ENCODE measurements at regions not wholly inside any gene's neighbourhood (a gene's known extent, or its start where the extent isn't known, plus 50 kb on each side); places are given as distances from the start of the nearest gene placed in this dataset.

DNA sequence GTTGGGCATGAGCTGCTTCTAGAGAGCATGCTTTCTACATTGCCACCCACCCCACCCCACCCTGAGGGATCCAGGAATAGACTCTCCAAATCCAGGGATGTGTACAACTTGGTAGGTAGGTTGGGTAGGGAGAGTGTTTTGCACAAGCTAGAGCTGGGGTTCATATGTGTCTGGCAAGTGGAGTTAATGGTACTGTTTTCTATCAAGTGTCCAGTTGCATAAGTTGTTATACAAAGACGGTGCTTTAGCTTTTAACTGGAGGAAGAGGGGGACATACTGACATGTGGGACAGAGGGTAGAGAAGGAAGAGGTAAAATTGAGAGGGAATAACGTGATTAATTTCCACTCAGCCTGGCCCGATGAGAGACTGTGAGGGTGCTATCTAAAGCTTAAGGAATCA, 51.0 kb upstream of the TNC start:
- DNase-seq = no peak

- no peak for DNase-seq
Measured at GRCh38 chr9:115170358-115171073, 52.6 kb upstream of the TNC start.

DNA sequence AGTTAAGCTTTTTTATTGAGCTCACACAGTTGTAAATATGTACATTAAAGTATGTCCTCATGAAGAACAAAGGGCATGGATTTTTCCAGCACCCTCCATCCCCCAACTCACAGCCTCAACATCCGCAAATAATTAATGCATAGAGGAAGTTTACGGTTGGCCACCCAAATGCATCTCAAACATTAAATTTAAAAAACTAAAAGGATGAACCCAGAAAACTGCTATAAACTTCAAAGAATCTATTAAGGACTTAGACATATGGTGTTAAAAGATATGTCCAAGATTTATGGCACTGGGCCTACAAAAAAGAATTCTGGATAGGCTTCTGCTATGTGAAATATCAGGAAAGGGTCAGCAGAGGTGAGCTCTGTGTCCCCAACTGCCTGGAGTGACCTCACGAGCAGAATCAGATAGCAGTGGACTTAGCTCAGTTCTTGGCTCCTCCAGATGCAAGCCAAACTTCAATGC, 54.0 kb upstream of the TNC start:
- DNase-seq = no peak

GRCh38 chr9:115182264-115182663, 64.3 kb upstream of the TNC start:
- no peak for DNase-seq

DNA sequence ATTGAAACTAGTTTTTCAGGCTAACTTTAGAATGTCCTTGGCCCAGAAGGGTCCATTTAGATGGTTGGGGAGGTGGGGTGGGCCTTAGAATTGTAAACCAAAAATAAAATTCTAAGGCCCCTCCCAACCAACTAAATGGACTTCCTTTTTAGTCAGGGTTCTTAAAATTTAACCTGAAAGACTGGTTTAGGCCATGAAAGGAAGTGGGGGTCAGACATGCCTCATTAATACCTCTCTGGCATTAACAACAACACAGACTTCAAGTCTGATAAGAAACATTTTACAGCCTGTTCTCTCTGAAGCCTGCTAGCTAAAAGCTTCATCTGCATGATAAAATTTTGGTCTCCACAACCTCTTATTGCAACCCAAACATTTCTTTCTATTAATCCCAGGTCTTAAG, 65.5 kb upstream of the TNC start:
- DNase-seq = no peak

DNA sequence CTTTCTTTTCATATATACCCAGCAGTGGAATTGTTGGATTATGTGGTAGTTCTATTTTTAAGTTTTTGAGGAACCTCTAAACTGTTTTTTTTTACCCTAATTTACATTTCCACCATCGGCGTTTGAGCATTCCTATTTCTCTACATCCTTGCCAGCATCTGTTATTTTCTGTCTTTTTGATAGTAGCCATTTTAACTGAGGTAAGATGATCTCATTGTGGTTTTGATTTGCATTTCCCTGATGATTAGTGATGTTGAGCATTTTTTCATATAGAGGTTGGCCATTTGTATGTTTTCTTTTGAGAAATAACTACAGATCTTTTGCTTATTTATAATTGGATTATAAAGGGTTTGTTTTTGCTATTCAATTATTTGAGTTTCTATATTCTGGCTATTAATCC, 71.7 kb upstream of the TNC start:
- DNase-seq = no peak

DNA sequence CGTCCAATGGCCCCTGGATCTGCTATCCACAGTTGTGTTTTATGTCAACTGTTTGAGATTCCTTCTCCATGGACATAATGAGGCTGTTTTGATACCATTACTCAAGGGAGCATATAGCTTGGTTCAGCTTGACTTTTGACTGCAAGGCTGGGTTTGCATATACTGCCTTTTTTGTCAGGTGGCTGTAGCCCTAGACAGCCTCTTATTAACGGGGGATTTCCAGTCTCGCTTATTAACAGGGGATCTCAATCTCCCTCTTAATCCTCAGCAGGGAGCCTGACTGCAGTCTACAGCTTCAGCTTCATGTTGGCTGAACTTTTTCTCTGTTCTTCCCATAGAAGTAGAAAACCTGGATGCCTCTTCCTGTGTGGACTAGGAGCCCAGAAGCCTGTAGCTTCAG, 73.7 kb upstream of the TNC start:
- DNase-seq = no peak

DNA sequence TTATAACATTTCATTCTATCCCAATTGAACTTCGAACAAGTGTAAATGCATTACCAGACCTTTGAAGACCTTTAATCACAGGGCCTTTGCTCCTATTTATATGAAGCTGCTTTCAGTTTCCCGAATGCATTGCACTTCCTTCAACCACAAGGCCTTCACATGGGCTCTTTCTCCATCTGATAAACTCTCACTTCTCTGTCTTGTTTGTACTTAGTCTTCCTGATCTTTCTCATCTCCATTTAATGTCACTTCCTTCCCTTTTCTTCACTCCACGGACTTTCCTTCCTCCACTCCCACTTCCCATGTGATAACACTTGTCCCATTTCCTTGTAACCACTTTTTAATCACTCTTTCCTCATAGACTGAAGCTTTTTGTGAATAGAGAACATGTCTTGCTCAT, 74.3 kb upstream of the TNC start:
- DNase-seq = no peak

GRCh38 chr9:115192835-115193525, 75.0 kb upstream of the TNC start:
- DNase-seq = no peak

DNA sequence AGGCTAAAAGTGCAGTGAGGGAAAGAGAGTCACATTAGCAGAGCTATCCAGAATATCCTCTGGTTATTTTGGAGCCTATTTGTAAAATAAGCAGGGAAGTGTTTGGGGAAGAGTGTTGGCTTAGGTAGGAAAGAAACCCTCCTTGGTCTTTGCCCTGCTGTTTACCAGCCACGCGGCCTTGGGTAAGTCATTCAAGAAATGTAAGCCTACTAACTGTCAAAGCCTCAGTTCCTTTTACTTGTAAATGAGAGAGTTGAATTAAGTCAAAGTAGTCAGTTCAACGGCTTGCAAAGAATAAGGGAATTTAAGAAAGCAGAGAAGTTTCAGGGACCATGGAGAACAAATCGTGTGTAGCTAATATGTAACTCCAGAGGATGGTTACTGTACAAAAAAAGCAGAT, 75.8 kb upstream of the TNC start:
- DNase-seq = no peak

GRCh38 chr9:115194216-115194615, 76.3 kb upstream of the TNC start:
- DNase-seq = no peak

DNA sequence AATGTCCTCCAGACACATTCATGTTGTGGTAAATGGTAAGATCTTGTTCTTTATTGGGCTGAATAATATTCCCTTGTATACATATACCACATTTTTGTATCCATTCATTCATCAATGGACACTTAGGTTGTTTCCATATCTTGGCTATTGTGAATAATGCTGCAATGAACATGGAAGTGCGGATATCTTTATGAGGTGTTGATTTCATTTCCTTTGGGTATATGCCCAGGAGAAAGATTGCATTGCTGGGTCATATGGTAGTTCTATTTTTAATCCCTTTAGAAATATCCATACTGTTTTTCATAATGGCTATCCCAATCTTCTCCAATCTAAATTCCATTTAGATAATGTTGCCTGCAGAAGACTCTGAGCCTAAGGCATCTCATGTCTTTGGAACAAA, 78.0 kb upstream of the TNC start:
- no peak for DNase-seq

DNA sequence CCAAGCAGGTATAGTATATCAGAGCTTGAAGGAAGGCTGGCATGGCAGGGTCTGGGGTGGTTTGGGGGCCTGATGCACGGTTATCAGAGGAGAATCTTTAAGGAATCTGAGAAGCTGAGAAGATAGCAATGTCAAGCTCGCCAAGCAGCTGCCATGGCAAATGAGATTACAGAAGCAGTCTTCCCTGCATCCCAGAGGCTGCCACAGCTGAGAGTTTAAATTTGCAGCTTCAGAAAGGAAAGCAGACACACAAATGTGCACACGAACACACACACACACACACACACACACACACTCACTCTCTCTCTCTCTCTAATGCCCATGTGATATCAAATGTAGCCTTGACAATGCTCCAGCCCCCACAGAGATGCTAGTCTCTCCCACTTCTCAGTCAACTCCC, 79.0 kb upstream of the TNC start:
- DNase-seq = no peak

DNA sequence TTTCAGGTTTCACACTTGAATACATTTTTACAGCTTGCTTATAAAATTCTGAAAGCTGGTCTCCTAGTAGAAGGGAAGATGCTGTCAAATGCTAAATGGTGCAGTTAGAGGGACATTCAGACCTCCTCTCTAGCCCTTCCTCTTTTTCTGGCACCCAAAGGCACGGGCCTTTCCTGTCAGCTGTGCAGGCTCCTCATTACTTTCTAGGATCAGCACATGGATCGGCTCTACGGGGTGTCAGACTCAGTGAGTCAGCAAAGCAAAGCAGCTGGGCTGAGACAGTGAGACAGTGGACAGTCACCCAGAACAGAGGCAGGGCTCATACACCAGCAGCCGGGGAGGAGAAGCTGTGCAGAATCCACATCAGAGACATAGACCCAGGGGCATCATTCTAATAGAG, 80.0 kb upstream of the TNC start:
- no peak for DNase-seq

- no peak for DNase-seq
Measured at GRCh38 chr9:115200711-115201505, 83.0 kb upstream of the TNC start.

- DNase-seq = no peak
Measured at GRCh38 chr9:115202181-115202580, 84.2 kb upstream of the TNC start.

DNA sequence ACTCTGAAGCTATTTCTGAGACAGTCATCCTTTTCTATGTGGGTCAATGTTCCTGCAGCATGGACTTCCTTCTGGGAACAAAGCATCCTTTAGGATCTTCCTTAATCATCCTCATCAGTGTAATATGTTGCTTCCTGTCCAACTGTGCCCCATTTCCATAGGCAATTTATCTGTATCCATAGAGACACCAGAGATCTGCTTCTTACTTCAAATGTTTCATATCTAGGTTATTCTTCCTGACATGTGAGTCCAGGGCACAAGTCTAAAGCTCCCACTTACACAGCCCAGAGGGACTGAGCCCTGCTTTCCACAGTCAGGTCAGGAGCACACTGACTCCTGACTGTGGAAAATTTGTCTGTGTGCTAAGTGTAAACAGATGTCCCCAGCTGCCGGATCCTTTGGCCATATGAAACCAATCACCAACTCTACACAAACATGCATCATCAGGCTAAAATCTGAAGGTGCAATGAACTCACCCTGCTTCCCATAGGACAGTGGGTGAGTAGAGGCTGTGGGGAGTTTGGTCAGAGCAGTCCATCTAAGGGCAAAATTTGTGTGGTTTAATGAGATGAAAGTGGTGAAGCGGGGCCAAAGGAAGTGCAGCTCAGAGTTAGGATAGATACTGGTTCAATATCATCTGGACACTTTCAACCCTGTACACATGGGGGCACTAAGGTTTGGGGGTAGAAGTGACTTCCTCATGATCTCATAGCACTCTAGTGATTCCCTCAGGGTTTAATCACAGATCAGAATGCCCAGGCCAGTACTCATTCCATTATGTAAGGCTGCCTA, 85.2 kb upstream of the TNC start:
- DNase-seq = no peak

DNA sequence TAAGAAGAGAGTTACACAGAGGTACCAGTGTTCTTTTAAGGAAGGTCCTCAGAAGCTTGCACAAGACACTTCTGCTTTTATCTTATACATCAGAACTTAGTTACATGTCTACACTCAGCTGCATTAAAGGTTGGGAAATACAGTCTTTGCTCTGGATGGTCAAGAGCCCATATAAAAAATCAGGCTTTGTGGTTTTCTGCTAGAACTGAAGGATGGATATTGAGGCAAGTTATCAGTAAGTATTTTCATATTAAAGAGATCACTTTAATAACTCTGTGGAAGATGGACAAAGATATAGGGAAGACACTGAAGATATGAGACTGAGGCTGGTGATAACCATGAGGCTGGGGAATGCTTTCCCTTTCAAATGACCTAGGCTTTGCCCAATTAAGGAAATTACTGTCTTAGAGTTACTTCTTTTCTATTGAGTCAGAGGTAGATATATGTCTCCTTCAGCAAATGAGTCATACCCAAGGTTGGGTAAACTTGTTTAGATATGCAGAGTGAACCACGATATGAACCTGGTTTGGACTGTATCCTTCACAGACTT, 87.0 kb upstream of the TNC start:
- DNase-seq = no peak

DNA sequence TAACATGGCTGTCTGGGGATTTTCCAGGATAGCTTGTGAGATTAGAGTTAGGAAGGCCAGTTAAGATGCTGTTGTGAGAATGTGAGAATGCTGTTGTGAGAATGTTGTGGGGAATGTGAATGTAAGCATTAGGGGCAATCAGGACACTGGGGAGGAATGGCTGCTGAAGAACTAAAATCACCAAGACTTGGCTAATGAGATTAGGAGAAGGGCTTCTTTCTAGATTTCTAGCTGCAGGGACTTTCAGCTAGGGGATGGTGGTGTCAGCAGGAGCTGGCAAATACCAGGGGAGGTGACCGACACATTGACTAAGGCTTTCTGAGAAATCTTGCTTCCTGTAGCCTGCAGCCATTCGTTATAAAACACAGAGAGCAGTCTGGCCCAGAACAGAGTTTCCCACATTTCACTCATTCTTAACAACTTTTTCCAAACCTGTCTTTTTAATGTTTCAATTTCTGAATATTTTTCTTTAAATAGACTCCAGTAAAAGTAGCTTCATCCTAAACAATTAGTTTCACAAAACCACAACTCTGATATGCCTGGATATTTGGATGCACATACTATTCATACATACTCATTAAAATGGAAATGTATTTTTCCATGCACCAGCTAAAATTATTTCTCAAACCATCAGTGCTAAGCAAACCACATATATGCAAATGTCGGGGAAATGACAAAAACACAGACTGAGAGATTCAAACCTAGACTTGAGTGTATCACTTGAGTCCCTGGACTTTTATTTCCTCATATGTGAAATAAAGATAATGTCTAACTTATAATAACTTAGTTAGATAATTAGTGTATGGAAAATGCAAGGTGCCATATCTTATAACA, 89.3 kb upstream of the TNC start:
- DNase-seq = no peak

DNA sequence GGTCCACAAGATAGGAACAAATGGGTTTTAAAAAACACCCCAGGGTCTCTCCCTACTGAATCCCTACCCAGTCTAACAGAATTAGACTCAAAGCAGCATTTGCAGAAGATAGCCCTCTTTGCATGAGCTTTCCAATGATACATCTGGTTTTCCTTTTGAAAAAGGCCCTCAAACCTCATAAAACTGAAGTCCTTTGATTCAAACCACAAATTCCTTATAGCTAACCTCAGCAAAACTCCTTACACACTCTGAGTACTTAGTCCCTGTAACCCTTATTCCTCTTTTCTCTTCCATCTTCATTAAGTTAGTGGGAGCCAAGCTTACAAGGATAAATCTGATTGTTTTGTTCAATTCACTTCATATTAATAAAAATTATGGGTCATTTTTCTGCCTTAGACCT, 90.5 kb upstream of the TNC start:
- DNase-seq = no peak

- DNase-seq = no peak
Measured at GRCh38 chr9:115209601-115210306, 91.8 kb upstream of the TNC start.
